Calu3 (cell line): ENCODE measurements at regions not wholly inside any gene's neighbourhood (a gene's known extent, or its start where the extent isn't known, plus 50 kb on each side); places are given as distances from the start of the nearest gene placed in this dataset.

ENCODE experiments used
- BruUV-seq: library from RNA; stranded (reverse); fragments of 400-500 nt; replicated peaks from 2 replicates; lab custom pipeline; 2021; lab: Mats Ljungman, UMichigan
- CTCF ChIA-PET: fragments of 300-600 bp; sonication (Branson Sonifier 250); formaldehyde crosslinking; loops from one replicate; lab custom pipeline; 2022; ENCODE audit warnings: antibody characterized with exemption; lab: Charles Lee
- DNase-seq: peaks from one replicate; pipeline ENCODE4 v3.0.0; 2022
- H3K27ac Mint-ChIP-seq: one replicate; pipeline ENCODE4 v1.8.0; 2022; ENCODE audit warnings: mixed read lengths; ENCODE audit not compliant: unreplicated experiment
- H3K27me3 Mint-ChIP-seq: one replicate; pipeline ENCODE4 v1.8.0; 2022; ENCODE audit warnings: mixed read lengths; ENCODE audit not compliant: unreplicated experiment
- H3K36me3 Mint-ChIP-seq: one replicate; pipeline ENCODE4 v1.8.0; 2022; ENCODE audit warnings: mild to moderate bottlenecking, moderate library complexity, mixed read lengths; ENCODE audit not compliant: insufficient read depth, unreplicated experiment
- H3K4me1 Mint-ChIP-seq: one replicate; pipeline ENCODE4 v1.8.0; 2022; ENCODE audit warnings: mild to moderate bottlenecking, low read depth, mixed read lengths; ENCODE audit not compliant: unreplicated experiment
- H3K4me3 Mint-ChIP-seq: one replicate; pipeline ENCODE4 v1.8.0; 2022; ENCODE audit warnings: mild to moderate bottlenecking, low read depth, moderate library complexity, mixed read lengths; ENCODE audit not compliant: unreplicated experiment
- H3K9me3 Mint-ChIP-seq: one replicate; pipeline ENCODE4 v1.8.0; 2022; ENCODE audit warnings: low read depth, mixed read lengths; ENCODE audit not compliant: unreplicated experiment
- CTCF ChIP-seq: fragments of 200-600 bp; IDR thresholded peaks from one replicate; pipeline ENCODE4 v1.8.0; 2022; ENCODE audit warnings: antibody characterized with exemption; ENCODE audit not compliant: unreplicated experiment
- intact Hi-C: fragments of 100-400 bp; cut with micrococcal nuclease; formaldehyde crosslinking; loops from one replicate; pipeline ENCODE4 v1.10.0; 2022; ENCODE audit not compliant: unreplicated experiment

GRCh38 chr2:102078773-102079172 lies 63.8 kb upstream of the IL1R1 start:
- H3K36me3 Mint-ChIP-seq = no peaks in the 10 kb centered on the region
- peaks cover 16% of the 10 kb centered on the region for H3K4me1 Mint-ChIP-seq
- intact Hi-C loops = no loop called here
- no peak overlapping the region for H3K4me3 Mint-ChIP-seq
- TF ChIP-seq CTCF = no peak
- BruUV-seq = no TSS peak
- CTCF ChIA-PET = interaction anchor here (1.3 kb wide), 1 partner anchor 45 kb away, joined by 3 read pairs; no protein-coding TSS in a partner anchor
- no peak for DNase-seq
- peaks cover 2% of the 10 kb centered on the region for H3K9me3 Mint-ChIP-seq
- no peaks in the 10 kb centered on the region for H3K27me3 Mint-ChIP-seq
- H3K27ac Mint-ChIP-seq = no peak overlapping the region

- H3K9me3 Mint-ChIP-seq = peaks cover 2% of the 10 kb centered on the region
- CTCF ChIA-PET = no interaction called here
- DNase-seq = no peak
Measured at GRCh38 chr2:102080451-102081242, 61.9 kb upstream of the IL1R1 start.

GRCh38 chr2:102081243-102081522 lies 61.4 kb upstream of the IL1R1 start:
- Mint-ChIP-seq H3K27me3 (no peaks in the 10 kb centered on the region), H3K4me3 (no peak overlapping the region), H3K4me1 (peaks cover 16% of the 10 kb centered on the region), H3K27ac (no peak overlapping the region), H3K9me3 (peaks cover 2% of the 10 kb centered on the region), H3K36me3 (no peaks in the 10 kb centered on the region)
- TF ChIP-seq CTCF = no peak
- intact Hi-C loops = no loop called here
- no TSS peak for BruUV-seq
- CTCF ChIA-PET = no interaction called here
- no peak for DNase-seq

More at GRCh38 chr2:102080451-102081242, 61.9 kb upstream of the IL1R1 start:
- H3K4me3 Mint-ChIP-seq = no peak overlapping the region
- H3K4me1 Mint-ChIP-seq = peaks cover 16% of the 10 kb centered on the region
- H3K27me3 Mint-ChIP-seq = no peaks in the 10 kb centered on the region
- TF ChIP-seq CTCF = no peak
- intact Hi-C loops = no loop called here
- no TSS peak for BruUV-seq
- H3K36me3 Mint-ChIP-seq = no peaks in the 10 kb centered on the region
- H3K27ac Mint-ChIP-seq = no peak overlapping the region

- CTCF ChIA-PET = no interaction called here
- no peak for TF ChIP-seq CTCF
- Mint-ChIP-seq H3K27me3 (no peaks in the 10 kb centered on the region), H3K4me1 (peaks cover 16% of the 10 kb centered on the region), H3K9me3 (peaks cover 2% of the 10 kb centered on the region), H3K4me3 (no peak overlapping the region), H3K36me3 (no peaks in the 10 kb centered on the region), H3K27ac (no peak overlapping the region)
- intact Hi-C loops = no loop called here
- BruUV-seq = no TSS peak
- no peak for DNase-seq
Measured at GRCh38 chr2:102081606-102082005, 60.9 kb upstream of the IL1R1 start.
